Sigmoid colon (tissue), 4 donors: ENCODE measurements at regions not wholly inside any gene's neighbourhood (a gene's known extent, or its start where the extent isn't known, plus 50 kb on each side); places are given as distances from the start of the nearest gene placed in this dataset.

Experiments
- EP300 ChIP-seq, 4 donors: sonication (generic); formaldehyde crosslinking; IDR thresholded peaks; one replicate each; pipeline ENCODE4 v1.6.1; 2017; ENCODE audit warnings: antibody characterized with exemption in 4 of 4
- POLR2A ChIP-seq, 2 donors: fragments of 450-650 bp; IDR thresholded peaks; one replicate each; pipeline ENCODE4 v1.6.1; 2016; ENCODE audit warnings: antibody characterized with exemption in 2 of 2, mild to moderate bottlenecking in 2 of 2, moderate library complexity in 2 of 2
- POLR2AphosphoS5 ChIP-seq, 4 donors: sonication (generic); formaldehyde crosslinking; IDR thresholded peaks; one replicate each; pipeline ENCODE4 v1.6.1; 2017; ENCODE audit warnings: antibody characterized with exemption in 4 of 4
- TF ChIP-seq, protein P1 (sequence below), 4 experiments: fragments of 450-650 bp in 3 of 4; fragments of 200-600 bp in 1 of 4; IDR thresholded peaks; one replicate each; pipeline ENCODE4 v1.5.1; 2016 to 2019; ENCODE audit warnings: antibody characterized with exemption in 4 of 4, mild to moderate bottlenecking in 3 of 4, moderate library complexity in 2 of 4

DNA sequence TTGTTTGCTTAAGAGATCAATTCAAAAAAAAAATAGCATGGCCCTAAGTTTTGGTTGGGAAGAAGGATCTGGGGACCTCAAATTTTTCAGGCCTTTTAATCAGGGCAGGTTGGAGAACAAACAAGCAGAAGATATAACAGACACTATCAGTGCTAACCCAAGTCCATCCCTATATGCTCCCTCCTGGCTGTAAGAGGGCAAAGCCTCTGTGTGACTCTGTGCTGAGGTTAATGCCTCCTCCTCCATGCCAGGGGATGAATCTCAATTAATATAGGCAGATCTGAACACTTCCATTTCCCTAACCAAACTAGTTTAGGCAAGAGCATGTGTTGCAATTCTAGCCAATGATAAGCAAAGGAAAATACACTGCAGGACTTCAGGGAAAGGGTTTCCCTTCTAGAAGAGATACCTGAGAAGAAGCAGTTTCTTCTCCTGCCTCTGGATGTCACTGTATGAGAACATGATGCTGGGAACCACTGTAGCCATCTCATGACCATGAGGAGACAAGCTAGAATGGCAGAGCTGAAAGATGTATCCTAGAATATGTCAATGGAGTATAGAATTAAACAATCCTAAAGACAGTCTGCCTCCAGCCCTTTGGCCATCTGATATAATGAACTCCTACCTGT is 76.0 kb downstream of the CHD9NB start:
- TF ChIP-seq, protein P1, sequence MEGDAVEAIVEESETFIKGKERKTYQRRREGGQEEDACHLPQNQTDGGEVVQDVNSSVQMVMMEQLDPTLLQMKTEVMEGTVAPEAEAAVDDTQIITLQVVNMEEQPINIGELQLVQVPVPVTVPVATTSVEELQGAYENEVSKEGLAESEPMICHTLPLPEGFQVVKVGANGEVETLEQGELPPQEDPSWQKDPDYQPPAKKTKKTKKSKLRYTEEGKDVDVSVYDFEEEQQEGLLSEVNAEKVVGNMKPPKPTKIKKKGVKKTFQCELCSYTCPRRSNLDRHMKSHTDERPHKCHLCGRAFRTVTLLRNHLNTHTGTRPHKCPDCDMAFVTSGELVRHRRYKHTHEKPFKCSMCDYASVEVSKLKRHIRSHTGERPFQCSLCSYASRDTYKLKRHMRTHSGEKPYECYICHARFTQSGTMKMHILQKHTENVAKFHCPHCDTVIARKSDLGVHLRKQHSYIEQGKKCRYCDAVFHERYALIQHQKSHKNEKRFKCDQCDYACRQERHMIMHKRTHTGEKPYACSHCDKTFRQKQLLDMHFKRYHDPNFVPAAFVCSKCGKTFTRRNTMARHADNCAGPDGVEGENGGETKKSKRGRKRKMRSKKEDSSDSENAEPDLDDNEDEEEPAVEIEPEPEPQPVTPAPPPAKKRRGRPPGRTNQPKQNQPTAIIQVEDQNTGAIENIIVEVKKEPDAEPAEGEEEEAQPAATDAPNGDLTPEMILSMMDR (IDR thresholded peaks at IDR 0.05), result peak in 2 of 4 experiments; percentile 24 to 28
- TF ChIP-seq POLR2AphosphoS5 (IDR thresholded peaks at IDR 0.05), result no peak
- no peak for TF ChIP-seq EP300 (IDR thresholded peaks at IDR 0.05)
- no peak for TF ChIP-seq POLR2A (IDR thresholded peaks at IDR 0.05)
